GM23338 (cell line): ENCODE measurements at regions not wholly inside any gene's neighbourhood (a gene's known extent, or its start where the extent isn't known, plus 50 kb on each side); places are given as distances from the start of the nearest gene placed in this dataset.

ENCODE experiments used
- ATAC-seq: fragments of 200-7000 bp; cut with Tn5 transposase; 3 replicates; pipeline ENCODE4 v1.9.1; 2020
- DNase-seq: peaks from one replicate; pipeline ENCODE4 v3.0.0-alpha.2; 2015; ENCODE audit warnings: low spot score
- H2AFZ ChIP-seq: fragments of 200-600 bp; sonication (generic); 2 replicates; pipeline ENCODE4 v1.8.0; 2016; ENCODE audit warnings: antibody characterized with exemption, mild to moderate bottlenecking, moderate library complexity
- H3F3A ChIP-seq: fragments of 200-600 bp; sonication (generic); replicated peaks from 2 replicates; pipeline ENCODE4 v1.8.0; 2017; ENCODE audit warnings: antibody characterized with exemption, mixed run types, low read depth
- H3K27ac ChIP-seq: fragments of 200-600 bp; sonication (generic); 2 replicates; pipeline ENCODE4 v1.6.1; 2016; ENCODE audit warnings: low read depth
- H3K27me3 ChIP-seq: fragments of 200-600 bp; sonication (generic); 2 replicates; pipeline ENCODE4 v1.8.0; 2016; ENCODE audit warnings: mild to moderate bottlenecking, mixed run types, moderate library complexity; ENCODE audit not compliant: insufficient read depth
- H3K36me3 ChIP-seq: fragments of 200-600 bp; sonication (generic); 2 replicates; pipeline ENCODE4 v1.8.0; 2016; ENCODE audit warnings: mild to moderate bottlenecking; ENCODE audit not compliant: insufficient read depth
- H3K4me1 ChIP-seq: fragments of 200-600 bp; sonication (generic); 2 replicates; pipeline ENCODE4 v1.8.0; 2016; ENCODE audit warnings: mild to moderate bottlenecking, moderate library complexity; ENCODE audit not compliant: insufficient read depth
- H3K4me2 ChIP-seq: fragments of 200-600 bp; sonication (generic); 2 replicates; pipeline ENCODE4 v1.7.1; 2017; ENCODE audit warnings: mixed run types
- H3K4me3 ChIP-seq: fragments of 200-600 bp; sonication (generic); 2 replicates; pipeline ENCODE4 v1.6.1; 2016; ENCODE audit warnings: mixed run types
- H3K79me2 ChIP-seq: fragments of 200-600 bp; sonication (generic); replicated peaks from 2 replicates; pipeline ENCODE4 v1.8.0; 2017; ENCODE audit warnings: mild to moderate bottlenecking; ENCODE audit not compliant: insufficient read depth
- H3K9me2 ChIP-seq: fragments of 200-600 bp; sonication (generic); 2 replicates; pipeline ENCODE4 v1.8.0; 2017; ENCODE audit not compliant: insufficient read depth
- H4K20me1 ChIP-seq: fragments of 200-600 bp; sonication (generic); replicated peaks from 2 replicates; pipeline ENCODE4 v1.8.0; 2017; ENCODE audit warnings: mild to moderate bottlenecking; ENCODE audit not compliant: insufficient read depth
- H3K27ac Mint-ChIP-seq: 2 replicates; pipeline ENCODE4 v1.8.0; 2020; ENCODE audit warnings: inconsistent platforms, mild to moderate bottlenecking, moderate library complexity, mixed read lengths
- H3K27me3 Mint-ChIP-seq: 3 replicates; pipeline ENCODE4 v1.8.0; 2022; ENCODE audit warnings: low read depth, mild to moderate bottlenecking, moderate library complexity, mixed read lengths, inconsistent platforms; ENCODE audit not compliant: insufficient read depth, poor library complexity
- H3K36me3 Mint-ChIP-seq: 3 replicates; pipeline ENCODE4 v1.8.0; 2021; ENCODE audit warnings: low read depth, mild to moderate bottlenecking, inconsistent platforms, moderate library complexity, mixed read lengths
- H3K4me1 Mint-ChIP-seq: 3 replicates; pipeline ENCODE4 v1.8.0; 2020; ENCODE audit warnings: mild to moderate bottlenecking, inconsistent platforms, mixed read lengths
- H3K4me3 Mint-ChIP-seq: 3 replicates; pipeline ENCODE4 v1.8.0; 2021; ENCODE audit warnings: moderate library complexity, mild to moderate bottlenecking, inconsistent platforms, mixed read lengths
- H3K9me3 Mint-ChIP-seq: 3 replicates; pipeline ENCODE4 v1.8.0; 2020; ENCODE audit warnings: moderate library complexity, mild to moderate bottlenecking, inconsistent platforms, mixed read lengths
- CREB1 ChIP-seq: fragments of 250-450 bp; sonication (Bioruptor Pico); IDR thresholded peaks from 2 replicates; pipeline ENCODE4 v1.5.0; 2020; ENCODE audit warnings: low read depth, mild to moderate bottlenecking, moderate library complexity
- EZH2phosphoT487 ChIP-seq: fragments of 200-600 bp; sonication (generic); IDR thresholded peaks from one replicate; pipeline ENCODE4 v1.8.1; 2018; ENCODE audit warnings: antibody characterized with exemption; ENCODE audit not compliant: unreplicated experiment
- NANOG ChIP-seq: IDR thresholded peaks from 2 replicates; pipeline ENCODE4 v1.6.1; 2016; ENCODE audit warnings: antibody characterized with exemption, borderline replicate concordance
- REST ChIP-seq: IDR thresholded peaks from one replicate; pipeline ENCODE4 v1.6.1; 2018; ENCODE audit warnings: antibody characterized with exemption; ENCODE audit not compliant: unreplicated experiment
- ZNF114 ChIP-seq: fragments of 250-450 bp; sonication (Bioruptor Pico); IDR thresholded peaks from 2 replicates; pipeline ENCODE4 v1.5.0; 2020; ENCODE audit warnings: mild to moderate bottlenecking, moderate library complexity
- TF ChIP-seq, protein P1 (sequence below): fragments of 250-450 bp; sonication (Bioruptor Pico); IDR thresholded peaks from 2 replicates; pipeline ENCODE4 v1.5.0; 2020; ENCODE audit warnings: mild to moderate bottlenecking, moderate library complexity

GRCh38 chr4:35835893-35836292, 408.4 kb downstream of the ARAP2 start (continued):
- TF ChIP-seq, protein P1, sequence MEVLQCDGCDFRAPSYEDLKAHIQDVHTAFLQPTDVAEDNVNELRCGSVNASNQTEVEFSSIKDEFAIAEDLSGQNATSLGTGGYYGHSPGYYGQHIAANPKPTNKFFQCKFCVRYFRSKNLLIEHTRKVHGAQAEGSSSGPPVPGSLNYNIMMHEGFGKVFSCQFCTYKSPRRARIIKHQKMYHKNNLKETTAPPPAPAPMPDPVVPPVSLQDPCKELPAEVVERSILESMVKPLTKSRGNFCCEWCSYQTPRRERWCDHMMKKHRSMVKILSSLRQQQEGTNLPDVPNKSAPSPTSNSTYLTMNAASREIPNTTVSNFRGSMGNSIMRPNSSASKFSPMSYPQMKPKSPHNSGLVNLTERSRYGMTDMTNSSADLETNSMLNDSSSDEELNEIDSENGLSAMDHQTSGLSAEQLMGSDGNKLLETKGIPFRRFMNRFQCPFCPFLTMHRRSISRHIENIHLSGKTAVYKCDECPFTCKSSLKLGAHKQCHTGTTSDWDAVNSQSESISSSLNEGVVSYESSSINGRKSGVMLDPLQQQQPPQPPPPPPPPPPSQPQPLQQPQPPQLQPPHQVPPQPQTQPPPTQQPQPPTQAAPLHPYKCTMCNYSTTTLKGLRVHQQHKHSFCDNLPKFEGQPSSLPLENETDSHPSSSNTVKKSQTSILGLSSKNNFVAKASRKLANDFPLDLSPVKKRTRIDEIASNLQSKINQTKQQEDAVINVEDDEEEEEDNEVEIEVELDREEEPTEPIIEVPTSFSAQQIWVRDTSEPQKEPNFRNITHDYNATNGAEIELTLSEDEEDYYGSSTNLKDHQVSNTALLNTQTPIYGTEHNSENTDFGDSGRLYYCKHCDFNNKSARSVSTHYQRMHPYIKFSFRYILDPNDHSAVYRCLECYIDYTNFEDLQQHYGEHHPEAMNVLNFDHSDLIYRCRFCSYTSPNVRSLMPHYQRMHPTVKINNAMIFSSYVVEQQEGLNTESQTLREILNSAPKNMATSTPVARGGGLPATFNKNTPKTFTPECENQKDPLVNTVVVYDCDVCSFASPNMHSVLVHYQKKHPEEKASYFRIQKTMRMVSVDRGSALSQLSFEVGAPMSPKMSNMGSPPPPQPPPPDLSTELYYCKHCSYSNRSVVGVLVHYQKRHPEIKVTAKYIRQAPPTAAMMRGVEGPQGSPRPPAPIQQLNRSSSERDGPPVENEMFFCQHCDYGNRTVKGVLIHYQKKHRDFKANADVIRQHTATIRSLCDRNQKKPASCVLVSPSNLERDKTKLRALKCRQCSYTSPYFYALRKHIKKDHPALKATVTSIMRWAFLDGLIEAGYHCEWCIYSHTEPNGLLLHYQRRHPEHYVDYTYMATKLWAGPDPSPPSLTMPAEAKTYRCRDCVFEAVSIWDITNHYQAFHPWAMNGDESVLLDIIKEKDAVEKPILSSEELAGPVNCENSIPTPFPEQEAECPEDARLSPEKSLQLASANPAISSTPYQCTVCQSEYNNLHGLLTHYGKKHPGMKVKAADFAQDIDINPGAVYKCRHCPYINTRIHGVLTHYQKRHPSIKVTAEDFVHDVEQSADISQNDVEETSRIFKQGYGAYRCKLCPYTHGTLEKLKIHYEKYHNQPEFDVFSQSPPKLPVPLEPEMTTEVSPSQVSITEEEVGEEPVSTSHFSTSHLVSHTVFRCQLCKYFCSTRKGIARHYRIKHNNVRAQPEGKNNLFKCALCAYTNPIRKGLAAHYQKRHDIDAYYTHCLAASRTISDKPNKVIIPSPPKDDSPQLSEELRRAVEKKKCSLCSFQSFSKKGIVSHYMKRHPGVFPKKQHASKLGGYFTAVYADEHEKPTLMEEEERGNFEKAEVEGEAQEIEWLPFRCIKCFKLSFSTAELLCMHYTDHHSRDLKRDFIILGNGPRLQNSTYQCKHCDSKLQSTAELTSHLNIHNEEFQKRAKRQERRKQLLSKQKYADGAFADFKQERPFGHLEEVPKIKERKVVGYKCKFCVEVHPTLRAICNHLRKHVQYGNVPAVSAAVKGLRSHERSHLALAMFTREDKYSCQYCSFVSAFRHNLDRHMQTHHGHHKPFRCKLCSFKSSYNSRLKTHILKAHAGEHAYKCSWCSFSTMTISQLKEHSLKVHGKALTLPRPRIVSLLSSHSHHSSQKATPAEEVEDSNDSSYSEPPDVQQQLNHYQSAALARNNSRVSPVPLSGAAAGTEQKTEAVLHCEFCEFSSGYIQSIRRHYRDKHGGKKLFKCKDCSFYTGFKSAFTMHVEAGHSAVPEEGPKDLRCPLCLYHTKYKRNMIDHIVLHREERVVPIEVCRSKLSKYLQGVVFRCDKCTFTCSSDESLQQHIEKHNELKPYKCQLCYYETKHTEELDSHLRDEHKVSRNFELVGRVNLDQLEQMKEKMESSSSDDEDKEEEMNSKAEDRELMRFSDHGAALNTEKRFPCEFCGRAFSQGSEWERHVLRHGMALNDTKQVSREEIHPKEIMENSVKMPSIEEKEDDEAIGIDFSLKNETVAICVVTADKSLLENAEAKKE (CRISPR knock-in tag), result no peak

GRCh38 chr4:35836596-35836995, 407.7 kb downstream of the ARAP2 start:
- Histone ChIP-seq H2AFZ (no peak overlapping the region), H3F3A (no peaks in the 10 kb centered on the region), H4K20me1 (no peaks in the 10 kb centered on the region), H3K4me1 (no peaks in the 10 kb centered on the region), H3K27me3 (no peaks in the 10 kb centered on the region), H3K9me2 (peaks cover 3% of the 10 kb centered on the region; the same call in 1 of the 2 replicates), H3K27ac (no peak overlapping the region), H3K4me3 (no peak overlapping the region), H3K4me2 (no peak overlapping the region), H3K36me3 (no peaks in the 10 kb centered on the region), H3K79me2 (no peaks in the 10 kb centered on the region)
- Mint-ChIP-seq H3K4me3 (no peak overlapping the region), H3K4me1 (no peaks in the 10 kb centered on the region; the same call in 2 of the 3 replicates), H3K9me3 (peaks cover 5% of the 10 kb centered on the region), H3K27me3 (no peaks in the 10 kb centered on the region), H3K36me3 (0 out of 3 replicates have a peak, but pooled peaks cover 2% of the 10 kb centered on the region), H3K27ac (no peak overlapping the region)
- DNase-seq, result no peak
- ATAC-seq, result no peak
- TF ChIP-seq ZNF114 (CRISPR knock-in tag) (no peak), NANOG (no peak), CREB1 (CRISPR knock-in tag) (no peak), REST (no peak), EZH2phosphoT487 (no peak)
- TF ChIP-seq, protein P1 (CRISPR knock-in tag), result no peak
